GM12892 (cell line): ENCODE measurements at regions not wholly inside any gene's neighbourhood (a gene's known extent, or its start where the extent isn't known, plus 50 kb on each side); places are given as distances from the start of the nearest gene placed in this dataset.
"Not testable (repeated sequence)": the region's sequence is repeated elsewhere in the genome, so short reads cannot be mapped to it uniquely, and the experiment has no call there.

ENCODE experiments used
- DNase-seq: peaks from one replicate; pipeline ENCODE4 v3.0.0; 2011; ENCODE audit not compliant: insufficient read length
- FAIRE-seq: peaks from 2 replicates; lab custom pipeline; 2011; peaks lifted over from hg19 to GRCh38; lab: Jason Lieb, UNC
- POLR2A ChIP-seq: IDR thresholded peaks from 2 replicates; pipeline ENCODE4 v1.6.1; 2011; ENCODE audit warnings: low read depth, low read length, control low read depth
- POLR2AphosphoS5 ChIP-seq: IDR thresholded peaks from 2 replicates; pipeline ENCODE4 v1.6.1; 2011; ENCODE audit warnings: low read depth, low read length, control low read depth
- TAF1 ChIP-seq: IDR thresholded peaks from 2 replicates; pipeline ENCODE4 v1.6.1; 2011; ENCODE audit warnings: low read depth, mild to moderate bottlenecking, control low read depth, low read length, borderline replicate concordance

GRCh38 chrX:17944833-17945497, 83.9 kb upstream of the RAI2 start:
- FAIRE-seq (peak; percentile 61), DNase-seq (no peak)
- TF ChIP-seq TAF1 (no peak), POLR2A (no peak), POLR2AphosphoS5 (no peak)

- not testable (repeated sequence) for FAIRE-seq
These were observed 80.1 kb upstream of the RAI2 start for GRCh38 chrX:17941171-17941570.

GRCh38 chrX:17939724-17940123, 78.6 kb upstream of the RAI2 start:
- DNase-seq = no peak
- FAIRE-seq = no peak
- no peak for TF ChIP-seq POLR2A
- no peak for TF ChIP-seq TAF1
- TF ChIP-seq POLR2AphosphoS5 = no peak

More at GRCh38 chrX:17941171-17941570, 80.1 kb upstream of the RAI2 start:
- DNase-seq = not testable (repeated sequence)

- no peak for FAIRE-seq
These were observed 72.8 kb upstream of the RAI2 start for GRCh38 chrX:17933856-17934255.

GRCh38 chrX:17932781-17933180, 71.7 kb upstream of the RAI2 start:
- DNase-seq (no peak), FAIRE-seq (no peak)
- TF ChIP-seq TAF1 = no peak
- no peak for TF ChIP-seq POLR2A
- TF ChIP-seq POLR2AphosphoS5 = no peak

More at GRCh38 chrX:17933856-17934255, 72.8 kb upstream of the RAI2 start:
- TF ChIP-seq POLR2AphosphoS5 (no peak), POLR2A (no peak), TAF1 (no peak)
- no peak for DNase-seq

- no peak for FAIRE-seq
- TF ChIP-seq POLR2A = no peak
- TF ChIP-seq POLR2AphosphoS5 = no peak
- TF ChIP-seq TAF1 = no peak
- no peak for DNase-seq
These were observed 70.8 kb upstream of the RAI2 start for GRCh38 chrX:17931855-17932254.

GRCh38 chrX:17930850-17931249, 69.8 kb upstream of the RAI2 start:
- DNase-seq (no peak), FAIRE-seq (no peak)
- no peak for TF ChIP-seq POLR2A
- no peak for TF ChIP-seq TAF1
- TF ChIP-seq POLR2AphosphoS5 = no peak

- no peak for DNase-seq
- FAIRE-seq = no peak
- no peak for TF ChIP-seq POLR2A
- TF ChIP-seq POLR2AphosphoS5 = no peak
- TF ChIP-seq TAF1 = no peak
These were observed 62.4 kb upstream of the RAI2 start for GRCh38 chrX:17923546-17923945.

GRCh38 chrX:17922303-17922702, 61.2 kb upstream of the RAI2 start:
- FAIRE-seq = no peak
- no peak for DNase-seq
- TF ChIP-seq TAF1 (no peak), POLR2AphosphoS5 (no peak), POLR2A (no peak)

GRCh38 chrX:17919896-17920446, 58.9 kb upstream of the RAI2 start:
- FAIRE-seq (no peak), DNase-seq (no peak)
- TF ChIP-seq POLR2AphosphoS5 (no peak), POLR2A (no peak), TAF1 (no peak)

- DNase-seq = no peak
- TF ChIP-seq POLR2A (no peak), TAF1 (no peak), POLR2AphosphoS5 (no peak)
- FAIRE-seq = no peak
These were observed 57.0 kb upstream of the RAI2 start for GRCh38 chrX:17917945-17918577.

- DNase-seq (no peak), FAIRE-seq (no peak)
- TF ChIP-seq POLR2AphosphoS5 = no peak
- TF ChIP-seq POLR2A = no peak
- TF ChIP-seq TAF1 = no peak
These were observed 52.7 kb upstream of the RAI2 start for GRCh38 chrX:17913801-17914200.
